ENCODE measurements at regions not wholly inside any gene's neighbourhood (a gene's known extent, or its start where the extent isn't known, plus 50 kb on each side); places are given as distances from the start of the nearest gene placed in this dataset.

DNA sequence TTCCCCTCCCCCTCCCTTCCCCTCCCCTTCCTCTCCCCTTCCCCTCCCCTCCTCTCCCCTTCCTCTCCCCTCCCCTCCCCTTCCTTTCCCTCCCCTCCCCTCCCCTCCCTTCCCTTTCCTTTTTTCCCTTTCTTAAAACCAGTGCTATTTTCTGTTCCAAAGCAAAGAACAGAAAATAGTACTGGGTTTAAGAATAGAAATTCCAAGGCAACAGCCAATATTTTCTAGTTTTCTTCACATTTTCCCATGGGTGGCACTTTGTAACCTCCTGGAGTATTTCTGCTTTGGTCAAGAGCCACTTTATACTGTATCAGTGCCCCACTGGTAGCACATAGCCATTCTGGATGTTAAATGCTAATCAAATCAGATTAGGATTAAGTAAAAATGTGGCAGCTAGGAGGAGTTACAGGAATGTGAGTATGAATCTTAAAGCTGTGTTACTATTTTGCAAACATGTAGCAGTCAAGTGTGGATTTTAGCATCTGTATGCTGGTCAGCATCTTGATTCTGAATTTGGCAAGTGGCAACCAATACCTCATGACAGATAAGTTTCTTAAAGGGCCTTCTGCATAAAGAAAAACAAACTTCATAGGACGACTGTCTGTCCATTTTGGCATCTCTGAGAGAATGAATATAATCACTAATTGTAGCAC lies 126.4 kb downstream of the CEP57L1 start:
- Histone ChIP-seq H3K9me3 (no peaks in the 10 kb centered on the region), H3K27ac (no peak overlapping the region), H3K4me3 (no peak overlapping the region), H3K36me3 (no peaks in the 10 kb centered on the region), H3K27me3 (no peaks in the 10 kb centered on the region), H3K4me1 (no peaks in the 10 kb centered on the region)
- DNase-seq (no peak), ATAC-seq (no peak)
- WGBS (ENCODE audit: insufficient coverage, low coverage, low lambda C conversion rate, missing lambda C conversion rate), result 73% methylated on average over 1 of the region's 1 CpG
- intact Hi-C loops (cut with DNase I), result no loop called here
- TF ChIP-seq, protein P1, sequence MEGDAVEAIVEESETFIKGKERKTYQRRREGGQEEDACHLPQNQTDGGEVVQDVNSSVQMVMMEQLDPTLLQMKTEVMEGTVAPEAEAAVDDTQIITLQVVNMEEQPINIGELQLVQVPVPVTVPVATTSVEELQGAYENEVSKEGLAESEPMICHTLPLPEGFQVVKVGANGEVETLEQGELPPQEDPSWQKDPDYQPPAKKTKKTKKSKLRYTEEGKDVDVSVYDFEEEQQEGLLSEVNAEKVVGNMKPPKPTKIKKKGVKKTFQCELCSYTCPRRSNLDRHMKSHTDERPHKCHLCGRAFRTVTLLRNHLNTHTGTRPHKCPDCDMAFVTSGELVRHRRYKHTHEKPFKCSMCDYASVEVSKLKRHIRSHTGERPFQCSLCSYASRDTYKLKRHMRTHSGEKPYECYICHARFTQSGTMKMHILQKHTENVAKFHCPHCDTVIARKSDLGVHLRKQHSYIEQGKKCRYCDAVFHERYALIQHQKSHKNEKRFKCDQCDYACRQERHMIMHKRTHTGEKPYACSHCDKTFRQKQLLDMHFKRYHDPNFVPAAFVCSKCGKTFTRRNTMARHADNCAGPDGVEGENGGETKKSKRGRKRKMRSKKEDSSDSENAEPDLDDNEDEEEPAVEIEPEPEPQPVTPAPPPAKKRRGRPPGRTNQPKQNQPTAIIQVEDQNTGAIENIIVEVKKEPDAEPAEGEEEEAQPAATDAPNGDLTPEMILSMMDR (IDR thresholded peaks at IDR 0.05), result no peak
- TF ChIP-seq POLR2A (IDR thresholded peaks at IDR 0.05), result no peak

Small RNA genes in the stretch of these regions (small RNA-seq; reads per million reads assigned to genes)
- gene AL359711.1 (0 reads per million in 2 experiments), gene RNY3P11 (0 reads per million in 2 experiments)
